Putamen (tissue), 1 donor: ENCODE measurements at regions not wholly inside any gene's neighbourhood (a gene's known extent, or its start where the extent isn't known, plus 50 kb on each side); places are given as distances from the start of the nearest gene placed in this dataset.
A peak's percentile ranks its signal among the peaks of the same experiment; 100 is the strongest.

Experiments
- DNase-seq: peaks from one replicate; pipeline ENCODE4 v3.0.0-alpha.2; 2016; ENCODE audit warnings: low spot score

DNA sequence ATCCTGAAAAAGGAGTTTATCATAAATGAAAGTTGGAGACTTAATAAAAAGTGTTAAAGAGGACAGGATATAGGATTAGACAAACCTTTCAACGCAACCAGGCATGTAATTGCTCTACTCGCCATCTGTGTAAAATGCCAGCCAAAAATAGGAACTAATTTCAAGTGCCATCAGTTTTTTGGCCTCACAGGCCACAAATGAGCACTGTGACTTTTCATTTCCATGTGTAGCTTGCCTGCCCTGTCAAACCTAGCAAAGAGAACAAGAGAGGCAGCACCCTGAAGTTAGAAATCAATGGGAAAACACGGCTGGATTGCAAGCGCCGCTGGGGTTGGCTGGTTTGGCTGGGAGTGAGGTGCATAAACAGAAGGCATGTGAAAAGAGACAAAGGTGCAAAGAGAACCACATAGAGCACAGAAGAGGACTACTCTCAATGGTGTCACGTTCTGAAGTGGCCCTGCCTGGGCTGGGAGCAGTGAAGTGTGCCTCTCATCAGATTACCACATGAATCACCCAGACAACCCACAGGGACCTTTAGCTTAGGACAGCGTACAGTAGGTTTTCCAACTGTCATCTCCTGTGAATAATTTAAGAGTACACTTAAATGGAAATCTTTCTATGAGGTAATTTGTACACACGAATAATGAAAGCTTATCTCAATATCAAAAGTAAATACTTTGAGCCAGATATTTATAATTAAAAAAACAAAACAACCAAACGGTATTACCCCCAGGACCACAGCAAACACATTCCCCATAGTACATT lies 78.0 kb upstream of the NHSL1 start:
- no peak for DNase-seq

DNA sequence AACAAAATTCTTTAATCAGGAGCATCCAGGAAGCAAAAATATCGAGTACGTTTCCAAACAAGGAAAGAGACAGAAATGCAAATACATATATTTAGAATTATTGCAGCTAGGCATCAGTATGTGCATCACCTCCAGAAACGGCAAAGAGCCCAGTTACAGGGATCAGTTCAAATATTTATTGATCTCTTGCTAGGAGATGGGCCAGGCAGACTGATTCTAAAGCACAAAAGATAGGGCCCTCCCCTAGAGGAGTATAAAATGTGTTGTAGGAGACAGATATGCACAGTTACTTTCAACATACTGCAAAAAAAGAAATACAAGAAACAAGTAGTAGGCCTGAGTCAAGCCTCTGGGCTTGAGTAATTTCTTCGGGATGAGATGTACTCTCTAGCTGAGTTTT lies 80.7 kb upstream of the NHSL1 start:
- no peak for DNase-seq

DNA sequence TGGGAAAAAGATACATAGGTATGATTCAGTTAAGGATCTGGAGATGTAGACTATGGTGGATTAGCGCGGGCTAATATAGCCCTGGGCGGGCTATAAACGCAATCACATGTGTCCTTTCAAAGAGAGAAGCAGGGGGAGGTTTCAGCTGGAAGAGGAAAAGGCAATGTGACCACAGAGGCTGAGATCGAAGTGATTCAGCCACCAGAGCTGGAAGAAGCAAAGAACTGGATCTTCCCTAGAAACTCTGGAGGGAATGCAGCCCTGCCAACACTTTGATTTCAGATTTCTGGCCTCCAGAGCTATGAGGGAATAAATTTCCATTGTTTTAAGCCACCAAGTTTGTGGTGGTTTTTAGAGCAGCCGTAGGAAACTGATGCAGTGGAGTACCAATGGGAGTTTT lies 81.5 kb upstream of the NHSL1 start:
- no peak for DNase-seq

DNA sequence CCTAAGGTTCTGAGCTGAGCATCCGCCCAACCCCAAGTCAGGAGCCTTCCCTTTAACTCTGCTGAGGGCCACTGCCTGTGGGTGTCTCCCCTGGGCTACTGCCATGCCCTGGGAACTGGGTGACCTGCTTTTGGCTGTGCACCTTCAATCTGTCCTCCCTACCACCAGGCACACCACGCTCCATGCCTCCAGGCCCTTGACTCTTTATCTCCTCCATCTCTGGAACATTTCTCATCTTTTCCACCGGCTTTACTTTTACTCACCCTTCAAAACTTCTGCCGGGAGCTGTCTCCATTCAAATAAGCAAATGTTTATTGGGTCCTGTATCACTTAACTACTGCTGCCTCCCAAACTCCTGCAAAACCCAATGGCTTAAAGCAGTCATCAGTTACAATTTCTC lies 83.3 kb upstream of the NHSL1 start:
- no peak for DNase-seq

DNA sequence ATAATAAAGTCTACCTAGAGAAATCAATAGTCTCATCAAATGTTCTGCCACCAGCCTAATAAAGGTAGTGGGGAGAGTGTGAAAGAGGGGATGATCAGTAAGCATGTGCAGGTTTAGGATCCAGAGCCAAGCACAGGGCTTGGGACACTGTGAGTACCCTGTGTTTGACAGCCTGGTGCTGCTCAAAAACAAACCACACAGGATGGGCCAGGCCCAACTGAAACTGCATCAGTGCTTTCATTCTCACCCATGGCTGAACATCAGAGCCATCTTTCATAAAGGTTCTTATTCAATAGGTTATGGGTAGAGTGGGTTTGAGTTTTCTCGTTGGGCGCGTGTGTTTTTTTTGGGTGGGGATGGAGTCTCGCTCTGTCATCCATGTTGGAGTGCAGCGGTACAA lies 87.3 kb upstream of the NHSL1 start:
- DNase-seq = no peak

DNA sequence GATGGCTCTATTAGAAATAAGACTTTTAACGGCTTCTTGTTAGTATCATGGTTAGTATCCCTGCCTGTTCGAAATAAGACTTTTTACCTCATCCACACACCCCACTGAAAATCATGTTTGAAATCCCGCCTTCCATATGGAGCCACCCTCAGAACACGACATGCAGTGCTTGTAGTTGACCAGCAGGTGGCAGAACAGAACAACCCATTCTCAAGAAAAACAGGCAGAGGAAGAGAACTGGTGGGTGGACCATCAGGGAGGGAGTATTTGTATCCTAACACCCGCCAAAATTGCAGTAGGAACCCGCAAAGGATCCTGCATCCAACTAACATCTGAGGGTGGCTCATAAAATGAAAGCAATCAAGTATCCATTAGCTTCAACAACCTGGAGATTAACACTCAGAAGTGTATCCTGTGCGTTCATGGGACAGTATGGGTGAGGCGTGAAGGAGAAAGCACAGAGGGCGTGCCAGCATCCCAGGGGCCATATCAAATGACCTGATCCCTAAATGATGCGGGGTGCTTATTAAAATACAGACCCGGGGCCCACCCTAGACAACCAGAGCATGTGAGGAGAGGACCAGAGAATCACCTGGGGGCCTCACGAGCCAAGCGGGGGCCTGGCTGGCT lies 89.6 kb upstream of the NHSL1 start:
- peak; percentile 47 for DNase-seq

DNA sequence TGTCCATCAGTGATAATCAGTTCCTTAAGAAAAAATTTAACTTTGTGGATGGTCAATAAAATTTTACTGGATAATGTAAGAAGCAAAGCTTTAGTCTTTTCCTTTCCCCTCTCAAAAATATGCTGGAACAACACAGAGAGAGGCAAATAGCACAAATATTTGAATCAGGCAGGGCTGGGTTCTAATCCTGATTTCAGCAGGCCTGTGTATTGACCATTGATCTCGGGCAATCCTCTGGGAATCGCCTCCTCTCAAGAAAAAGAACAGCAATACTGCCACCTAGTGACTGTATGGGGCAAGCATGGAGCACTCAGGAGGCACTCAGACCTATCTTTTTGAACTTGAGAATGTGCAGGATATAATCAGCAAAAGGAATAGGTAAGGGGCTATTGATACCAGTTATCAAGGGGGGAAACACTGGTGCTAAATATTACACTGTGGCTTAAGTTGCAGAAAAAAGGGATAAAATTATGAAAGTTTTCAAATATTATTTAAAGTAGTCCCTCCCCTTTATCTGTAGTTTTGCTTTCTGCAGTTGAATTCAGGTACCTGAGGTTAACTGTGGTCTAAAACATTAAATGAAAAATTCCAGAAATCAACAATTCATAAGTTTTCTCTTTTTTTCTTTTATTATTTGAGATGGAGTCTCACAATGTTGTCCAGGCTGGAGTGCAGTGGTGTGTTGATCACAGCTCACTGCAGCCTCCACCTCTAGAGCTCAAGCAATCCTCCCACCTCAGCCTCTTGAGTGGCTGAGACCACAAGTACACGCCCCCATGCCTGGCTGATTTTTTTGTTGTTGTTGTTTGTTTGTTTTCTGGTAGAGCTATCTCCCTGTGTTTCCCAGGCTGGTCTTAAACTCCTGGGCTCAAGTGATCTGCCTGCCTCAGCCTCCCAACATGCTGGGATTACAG lies 91.8 kb upstream of the NHSL1 start:
- DNase-seq = peak; percentile 47

DNA sequence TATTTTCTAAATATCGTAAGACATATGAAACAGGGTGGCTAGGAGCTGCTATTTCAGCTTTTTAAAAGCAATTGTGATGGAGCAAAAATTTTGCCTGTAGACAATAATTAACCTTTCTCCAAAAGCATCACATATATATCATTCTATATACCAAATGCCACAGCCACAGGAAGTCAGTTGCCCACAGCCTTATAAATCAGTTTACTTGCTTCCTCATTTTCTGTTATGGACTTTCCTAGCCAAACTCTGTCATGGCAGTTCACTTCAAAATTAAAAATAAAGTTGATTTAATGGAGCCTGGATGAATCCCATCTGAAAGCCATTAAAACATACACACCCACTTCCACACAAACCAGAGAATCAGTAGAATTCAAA lies 93.4 kb upstream of the NHSL1 start:
- no peak for DNase-seq

DNA sequence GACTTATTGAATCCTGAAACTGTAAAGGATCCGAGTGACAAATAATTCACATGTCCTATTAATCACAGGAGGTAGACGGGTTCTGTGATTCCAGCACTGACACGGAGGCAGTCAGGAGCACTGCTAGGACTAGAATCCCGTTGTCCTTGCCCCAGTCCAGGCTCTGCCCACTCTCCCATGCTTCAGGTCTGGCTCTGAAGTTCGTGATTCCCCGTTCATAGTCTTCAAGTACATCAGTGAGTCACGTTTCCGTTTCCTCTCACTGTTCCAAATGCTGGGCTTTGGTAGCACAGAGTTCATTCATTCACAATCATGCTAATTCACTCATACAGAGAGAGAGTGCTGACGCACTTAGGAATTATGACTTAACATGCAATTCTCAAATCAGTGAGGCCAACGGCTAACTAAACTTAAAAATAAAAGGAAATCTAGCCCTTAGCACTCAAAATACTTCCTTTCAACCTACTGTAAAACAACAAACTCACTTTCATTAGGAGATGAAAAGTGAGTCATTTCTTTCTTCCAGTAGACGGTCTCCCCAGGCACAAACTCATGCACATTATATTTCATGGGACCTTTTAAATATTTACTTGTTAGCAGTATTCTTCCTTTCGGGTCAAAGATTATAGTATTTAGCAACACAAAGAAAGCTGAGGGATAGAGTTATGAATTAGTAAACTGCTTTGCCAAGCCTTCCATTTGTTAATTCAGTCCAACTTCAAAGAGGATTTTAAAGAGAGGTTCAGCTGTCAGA lies 94.0 kb upstream of the NHSL1 start:
- DNase-seq = peak; percentile 34

DNA sequence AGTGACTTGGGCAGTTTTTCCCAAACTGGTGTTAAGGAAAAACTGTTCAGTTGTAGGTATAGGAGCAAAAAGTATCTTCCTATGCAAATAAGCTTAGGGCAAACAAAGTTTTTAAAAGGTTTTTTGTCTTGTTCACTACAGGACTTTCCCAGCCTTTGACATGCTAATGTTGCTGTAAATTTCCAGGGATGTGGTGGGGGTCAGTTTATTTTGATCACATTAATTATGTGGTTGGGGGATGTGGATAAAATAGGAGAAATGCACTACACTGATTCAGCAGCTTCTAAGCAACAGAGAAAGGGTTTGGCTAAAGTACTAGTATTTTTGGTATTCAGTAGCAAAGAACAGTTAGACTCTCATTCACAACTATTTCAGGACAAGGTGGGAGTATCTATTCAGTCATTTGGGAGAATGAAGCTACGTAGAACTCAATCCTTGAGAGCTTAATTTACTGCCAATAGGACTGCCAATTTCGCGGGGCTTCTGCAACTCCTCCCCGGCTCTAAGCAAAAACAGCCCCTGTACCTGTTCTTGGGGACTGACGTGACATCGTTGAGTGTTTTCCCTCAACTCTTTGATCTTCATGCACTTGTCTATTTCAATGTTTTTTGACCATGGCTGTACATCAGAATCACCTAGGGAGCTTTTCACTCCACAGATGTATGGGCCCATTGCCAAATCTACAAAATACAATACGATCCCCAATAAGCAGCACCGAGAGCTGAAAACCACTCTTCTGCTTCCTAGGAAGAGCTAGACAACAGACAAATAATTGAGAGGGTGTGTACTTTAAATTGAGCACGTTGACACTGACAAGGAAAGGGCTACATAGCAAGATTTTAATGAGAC lies 94.8 kb upstream of the NHSL1 start:
- DNase-seq = no peak

DNA sequence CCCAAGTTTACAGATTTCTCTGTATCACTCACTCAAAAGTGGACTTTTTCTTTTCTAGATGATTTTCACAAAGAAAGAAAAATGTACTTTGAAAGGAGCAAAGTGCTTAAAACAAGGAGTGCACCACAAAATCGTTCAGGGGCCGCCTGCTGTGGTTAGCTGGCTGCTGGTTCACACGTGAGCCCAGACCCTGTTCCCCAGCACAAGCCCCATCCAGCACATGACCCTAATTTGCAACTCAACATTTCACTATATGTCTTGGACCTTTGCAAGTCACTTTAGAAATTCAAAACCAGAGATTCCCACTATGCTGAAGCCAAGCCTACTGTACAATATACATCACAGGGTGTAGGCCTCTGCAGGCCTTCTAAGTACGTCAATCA lies 95.5 kb upstream of the NHSL1 start:
- no peak for DNase-seq

DNA sequence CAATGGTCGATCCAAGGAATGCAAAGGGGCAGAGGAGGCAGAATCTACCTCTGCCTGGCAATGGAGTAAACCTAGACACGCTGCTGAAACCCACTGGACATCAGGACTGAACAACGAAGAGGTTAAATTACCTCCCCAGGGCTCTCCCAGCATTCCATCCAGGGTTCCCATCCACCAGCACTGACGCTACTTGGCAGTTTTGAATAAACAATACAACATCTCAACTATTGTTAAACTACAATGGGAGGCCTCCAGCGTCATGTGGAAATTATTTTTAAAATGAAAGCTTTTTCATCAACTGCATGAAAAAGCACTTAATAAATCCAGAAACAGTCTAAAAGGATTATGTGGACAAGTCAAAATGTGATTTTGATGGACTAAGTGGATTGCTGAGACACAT lies 96.8 kb upstream of the NHSL1 start:
- no peak for DNase-seq

DNA sequence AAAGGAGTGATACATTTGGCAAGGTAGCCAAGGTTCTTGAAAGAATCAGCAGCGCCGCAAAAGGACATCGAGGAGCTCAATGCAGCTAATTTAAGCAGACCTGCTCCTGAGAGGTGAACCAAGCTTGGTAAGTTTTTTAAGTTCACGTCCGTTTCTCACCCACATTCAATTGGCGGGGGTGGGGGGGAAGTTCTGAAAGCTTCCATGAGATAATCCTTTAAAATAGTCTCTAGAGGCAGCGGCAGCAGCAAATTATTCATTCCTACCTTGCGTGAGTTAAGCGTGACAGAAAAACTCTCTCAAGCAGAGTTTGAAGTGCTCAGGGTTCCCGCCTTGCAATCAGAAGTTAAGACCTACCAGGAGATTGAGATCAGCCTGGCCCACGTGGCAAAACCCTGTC lies 97.3 kb upstream of the NHSL1 start:
- DNase-seq = no peak

DNA sequence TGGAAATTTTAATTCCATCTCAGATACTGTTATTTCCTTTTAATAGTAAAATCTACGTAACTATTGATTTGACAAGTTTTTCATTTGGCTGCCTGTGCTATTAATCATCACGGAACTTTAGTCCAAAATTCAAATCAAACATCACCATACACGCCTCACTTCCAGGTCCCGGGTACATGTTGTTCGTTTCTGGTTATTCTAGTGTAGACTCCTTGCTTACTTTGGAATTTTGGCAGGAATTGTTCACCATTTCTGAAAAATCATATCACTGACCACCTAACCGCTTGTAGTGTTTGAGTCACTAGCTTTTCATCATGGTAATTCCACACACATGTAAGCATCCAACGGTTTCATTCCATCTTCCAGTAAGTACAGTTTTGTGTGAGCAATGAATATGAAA lies 98.0 kb upstream of the NHSL1 start:
- no peak for DNase-seq

DNA sequence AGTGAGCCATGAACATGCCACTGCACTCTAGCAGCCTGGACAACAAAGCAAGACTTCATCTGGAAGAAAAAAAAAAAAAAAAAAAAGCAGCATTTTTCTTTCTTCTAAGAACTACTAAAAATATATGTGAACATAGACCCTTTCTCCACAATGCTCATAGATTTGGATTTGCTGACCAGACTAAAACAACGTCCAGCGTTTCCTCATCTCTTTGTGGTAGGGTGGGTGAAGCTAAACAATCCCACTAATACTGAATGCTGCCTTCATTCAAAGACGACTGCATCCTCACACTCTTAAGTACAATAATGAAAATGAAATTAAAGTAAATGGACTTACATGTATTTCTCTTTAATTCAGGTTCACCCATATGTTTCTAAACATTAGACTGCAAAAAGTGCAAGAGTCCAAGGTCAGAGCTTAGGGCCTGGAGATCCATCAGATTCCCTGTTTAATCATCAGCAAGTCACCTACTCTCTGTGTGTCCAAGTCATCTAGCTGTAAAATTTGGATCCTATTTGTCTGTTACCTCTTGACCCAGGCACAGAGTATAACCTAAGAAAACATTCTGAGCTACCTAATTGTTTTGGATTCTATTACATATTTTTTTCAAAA lies 99.4 kb upstream of the NHSL1 start:
- no peak for DNase-seq

DNA sequence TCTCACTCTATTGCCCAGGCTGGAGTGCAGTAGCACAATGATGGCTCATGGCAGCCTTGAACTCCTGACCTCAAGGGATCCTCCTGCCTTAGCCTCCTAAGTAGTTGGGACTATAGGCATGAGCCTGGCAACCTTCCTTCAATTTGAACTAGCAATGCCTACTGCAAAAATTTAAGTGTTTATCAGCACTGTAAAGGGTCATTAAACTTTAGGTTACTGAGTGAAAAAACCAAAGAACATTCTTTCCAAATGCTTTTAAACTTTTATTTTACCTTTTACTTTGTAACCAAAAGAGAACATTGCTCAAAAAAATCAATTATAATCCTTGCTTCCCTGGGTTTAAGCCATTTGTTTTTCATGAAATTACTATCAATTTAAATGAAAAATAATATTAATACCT lies 101.0 kb upstream of the NHSL1 start:
- no peak for DNase-seq

DNA sequence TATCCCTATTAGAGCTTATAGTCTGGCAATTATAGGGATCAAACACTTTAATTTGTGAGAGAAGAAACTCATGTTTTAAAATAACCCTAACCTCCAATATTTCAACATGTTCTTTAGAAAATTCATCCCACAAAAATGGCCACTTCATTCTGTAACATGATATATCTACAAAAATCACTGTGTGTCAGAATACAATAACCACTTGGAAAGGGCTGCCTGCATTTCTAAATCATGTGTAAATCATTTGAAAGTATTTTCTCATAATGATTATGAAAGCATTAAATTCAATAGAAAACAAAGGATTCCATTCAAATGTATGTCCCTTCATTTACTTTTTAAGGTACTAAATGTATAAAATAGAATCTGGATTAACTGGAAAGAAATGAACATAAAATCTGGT lies 101.4 kb upstream of the NHSL1 start:
- DNase-seq = no peak

DNA sequence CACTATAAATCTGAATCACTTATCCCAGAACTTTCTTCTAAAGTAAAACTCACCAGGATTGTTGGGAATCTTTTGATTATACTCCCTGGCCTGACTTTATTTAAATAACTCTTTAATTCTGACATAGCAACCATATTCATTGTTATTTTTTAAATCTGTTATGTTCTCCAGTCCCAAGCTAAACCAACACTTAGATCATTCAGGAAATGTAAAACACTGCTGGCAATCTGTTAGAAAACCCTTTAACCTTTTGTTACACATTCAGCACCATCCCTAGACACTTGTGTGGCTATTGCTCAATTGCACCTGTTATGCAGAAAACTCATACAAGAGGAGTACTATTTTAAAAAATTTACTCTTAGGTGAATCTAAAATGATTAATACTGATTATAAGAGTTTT lies 101.8 kb upstream of the NHSL1 start:
- DNase-seq = no peak

DNA sequence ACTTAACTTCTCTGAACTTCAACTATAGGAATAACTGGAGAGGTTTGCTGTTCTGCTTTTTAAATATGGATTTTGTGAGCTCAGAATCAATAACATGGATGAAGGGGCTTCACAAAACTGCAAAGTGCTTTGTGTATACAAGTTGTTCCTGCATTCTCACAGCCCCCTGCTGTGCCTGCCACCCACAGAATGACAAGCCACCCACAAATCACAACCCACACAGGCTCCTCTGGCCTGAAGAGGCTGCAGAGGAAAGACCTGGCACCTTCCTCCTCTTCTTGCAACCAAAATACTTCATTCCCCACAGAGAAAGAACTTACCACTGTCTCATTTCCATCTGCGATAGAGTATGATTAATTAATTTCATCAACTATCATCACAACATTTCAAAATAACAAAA lies 106.7 kb upstream of the NHSL1 start:
- no peak for DNase-seq

DNA sequence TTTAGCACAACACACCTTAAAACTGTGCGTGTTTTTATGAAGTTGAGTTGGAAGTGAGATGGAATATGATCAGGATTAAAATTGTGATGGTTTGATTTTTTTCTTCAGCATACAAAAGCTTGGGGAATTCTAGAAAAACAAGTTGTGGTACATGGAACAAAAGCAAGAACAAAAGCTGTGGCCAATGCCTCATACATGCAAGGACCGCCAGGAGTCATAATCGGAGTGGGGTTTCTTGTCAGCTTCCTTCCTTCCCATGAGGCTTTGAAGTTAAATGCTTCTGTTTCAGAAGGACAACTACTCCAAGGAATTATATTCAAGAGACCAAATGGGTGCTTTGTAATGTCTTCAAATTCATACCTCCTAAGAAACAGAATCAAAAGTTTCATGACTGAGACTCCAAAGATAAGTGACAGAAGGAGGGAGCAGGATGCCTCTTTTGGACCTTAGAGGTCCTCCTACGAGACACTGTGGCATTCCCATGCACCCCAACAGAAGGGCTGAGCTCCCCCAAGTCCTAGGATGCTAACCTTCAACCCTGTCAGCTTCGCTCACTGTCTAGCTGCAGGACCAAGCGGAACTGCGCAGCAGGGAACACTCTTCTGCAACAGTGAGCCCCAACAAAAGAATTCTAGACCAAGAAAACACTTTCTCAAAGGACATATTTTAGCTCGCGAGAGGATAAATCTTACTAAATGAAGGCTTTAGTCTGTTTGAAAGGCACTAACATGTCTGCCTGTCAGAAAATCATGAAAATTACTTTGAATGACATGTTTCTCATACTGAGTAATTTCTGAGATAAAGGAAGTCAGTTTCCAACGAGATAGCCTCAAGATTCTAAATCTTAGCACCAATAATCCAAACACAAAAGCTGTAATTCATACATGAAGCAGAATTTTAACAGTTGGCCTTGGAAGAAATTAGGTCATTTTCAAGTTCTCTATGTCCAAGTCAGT lies 108.5 kb upstream of the NHSL1 start:
- no peak for DNase-seq
